HG02943 (cell line): ENCODE measurements at regions not wholly inside any gene's neighbourhood (a gene's known extent, or its start where the extent isn't known, plus 50 kb on each side); places are given as distances from the start of the nearest gene placed in this dataset.
"Not testable (repeated sequence)": the region's sequence is repeated elsewhere in the genome, so short reads cannot be mapped to it uniquely, and the experiment has no call there.

Experiments
- ATAC-seq: cut with Tn5 transposase; IDR thresholded peaks from one replicate; pipeline ENCODE4 v1.9.1; 2021; ENCODE audit warnings: mild to moderate bottlenecking, low read depth, moderate library complexity; ENCODE audit not compliant: unreplicated experiment

GRCh38 chr2:43005245-43005974 lies 213.0 kb upstream of the HAAO start:
- no peak for ATAC-seq

- ATAC-seq, result no peak
Observed at GRCh38 chr2:43004879-43005244, 212.5 kb upstream of the HAAO start.

GRCh38 chr2:43004126-43004865 lies 211.9 kb upstream of the HAAO start:
- ATAC-seq, result not testable (repeated sequence)

- ATAC-seq, result no peak
Observed at GRCh38 chr2:43003702-43004101, 211.3 kb upstream of the HAAO start.

GRCh38 chr2:43001787-43002468 lies 209.5 kb upstream of the HAAO start:
- no peak for ATAC-seq

- no peak for ATAC-seq
Observed at GRCh38 chr2:43001055-43001378, 208.6 kb upstream of the HAAO start.

GRCh38 chr2:43000242-43001054 lies 208.1 kb upstream of the HAAO start:
- ATAC-seq, result no peak

- no peak for ATAC-seq
Observed at GRCh38 chr2:42999856-43000241, 207.5 kb upstream of the HAAO start.

GRCh38 chr2:42999391-42999841 lies 207.0 kb upstream of the HAAO start:
- no peak for ATAC-seq

GRCh38 chr2:42998721-42999120 lies 206.3 kb upstream of the HAAO start:
- no peak for ATAC-seq

GRCh38 chr2:42996528-42996927 lies 204.1 kb upstream of the HAAO start:
- no peak for ATAC-seq

- ATAC-seq, result no peak
Observed at GRCh38 chr2:42995752-42996422, 203.5 kb upstream of the HAAO start.

- not testable (repeated sequence) for ATAC-seq
Observed at GRCh38 chr2:42989283-42990081, 197.1 kb upstream of the HAAO start.

GRCh38 chr2:42988055-42988454 lies 195.7 kb upstream of the HAAO start:
- not testable (repeated sequence) for ATAC-seq

GRCh38 chr2:42987112-42987922 lies 194.9 kb upstream of the HAAO start:
- ATAC-seq, result no peak

GRCh38 chr2:42984617-42985016 lies 192.2 kb upstream of the HAAO start:
- no peak for ATAC-seq

- ATAC-seq, result no peak
Observed at GRCh38 chr2:42984081-42984480, 191.7 kb upstream of the HAAO start.

- no peak for ATAC-seq
Observed at GRCh38 chr2:42980764-42981416, 188.5 kb upstream of the HAAO start.
